Adrenal gland (tissue), 9 donors: ENCODE measurements at regions not wholly inside any gene's neighbourhood (a gene's known extent, or its start where the extent isn't known, plus 50 kb on each side); places are given as distances from the start of the nearest gene placed in this dataset.

Experiments
- DNase-seq, 7 donors: peaks; one replicate each; pipeline ENCODE4 v3.0.0-alpha.2; 2019 to 2020
- H3K27ac ChIP-seq, 5 donors: fragments of 200-600 bp; sonication (generic) in 4 of 5; 1 replicate in 3 of 5; 2 replicates in 2 of 5; pipeline versions ENCODE4 v1.5.1 to v1.8.0; 2016 to 2020; ENCODE audit warnings: mild to moderate bottlenecking in 1 of 5
- H3K27me3 ChIP-seq: fragments of 200-600 bp; 2 replicates; pipeline ENCODE4 v1.8.0; 2021
- H3K36me3 ChIP-seq, 2 donors: fragments of 200-600 bp; replicated peaks in 1 of 2; 1 replicate in 1 of 2; 2 replicates in 1 of 2; pipeline versions ENCODE4 v1.5.1 to v1.8.0; 2018 to 2022
- H3K4me1 ChIP-seq, 2 donors: fragments of 200-600 bp; replicated peaks in 1 of 2; 1 replicate in 1 of 2; 2 replicates in 1 of 2; pipeline versions ENCODE4 v1.5.1 to v1.8.0; 2018 to 2021
- H3K4me3 ChIP-seq, 4 donors: fragments of 200-600 bp; sonication (generic) in 3 of 4; one replicate each; pipeline ENCODE4 v1.5.1; 2016 to 2018
- H3K9me3 ChIP-seq, 3 donors: fragments of 200-600 bp; sonication (generic) in 1 of 3; replicated peaks in 1 of 3; 1 replicate in 2 of 3; 2 replicates in 1 of 3; pipeline versions ENCODE4 v1.5.1 to v1.8.0; 2016 to 2021
- CTCF ChIP-seq, 6 experiments: fragments of 450-650 bp in 4 of 6; fragments of 200-600 bp in 2 of 6; sonication (generic) in 1 of 6; IDR thresholded peaks; 1 replicate in 5 of 6; 2 replicates in 1 of 6; pipeline versions ENCODE4 v1.5.1 to v1.8.0; 2016 to 2021; ENCODE audit warnings: antibody characterized with exemption in 6 of 6, mild to moderate bottlenecking in 2 of 6, moderate library complexity in 1 of 6
- POLR2A ChIP-seq, 2 donors: fragments of 450-650 bp; IDR thresholded peaks; one replicate each; pipeline ENCODE4 v1.6.1; 2017; ENCODE audit warnings: antibody characterized with exemption in 2 of 2, mild to moderate bottlenecking in 2 of 2, moderate library complexity in 1 of 2
- WGBS, 4 donors: extraction: QIAGEN DNeasy Blood & Tissue Kit in 2 of 4; methylation state at CpG; one replicate each; pipeline versions ENCODE4 v1.1.5 to v1.1.7; 2013 to 2017; 5-methylcytosine and 5-hydroxymethylcytosine counted together
- intact Hi-C, 2 donors: fragments of 100-400 bp; cut with DNase I; formaldehyde crosslinking; loops; one replicate each; pipeline versions ENCODE4 v1.14.1 to v1.15.0; 2022 to 2023
- donor health status: healthy with polysubstance abuse.
- donor health status: Bipolar disorder and iron deficiency.
- donor health status: DM: yes; HTN: yes; CAD: no.
- donor health status: DM: no; HTN: no; CAD: no.
- donor health status: DM: no; HTN: no; CAD: no.

GRCh38 chr3:74301056-74301455 is 313.4 kb downstream of the CNTN3 start:
- TF ChIP-seq CTCF (IDR thresholded peaks at IDR 0.05) (no peak), POLR2A (IDR thresholded peaks at IDR 0.05) (no peak)

GRCh38 chr3:74295479-74295878 is 319.0 kb downstream of the CNTN3 start:
- H3K27me3 ChIP-seq: no peaks in the 10 kb centered on the region
- H3K9me3 ChIP-seq: no peaks in the 10 kb centered on the region
- intact Hi-C loops: no loop called here
- no peak overlapping the region for H3K4me3 ChIP-seq
- H3K36me3 ChIP-seq: no peaks in the 10 kb centered on the region
- no peak overlapping the region for H3K27ac ChIP-seq
- H3K4me1 ChIP-seq: no peaks in the 10 kb centered on the region
- WGBS, 4 donors: 83 to 89% (median 84%) methylated on average over 1 of the region's 1 CpG
- DNase-seq: no peak
- no peak for TF ChIP-seq CTCF (IDR thresholded peaks at IDR 0.05)
- TF ChIP-seq POLR2A (IDR thresholded peaks at IDR 0.05): no peak

More at GRCh38 chr3:74301056-74301455, 313.4 kb downstream of the CNTN3 start:
- H3K27me3 ChIP-seq: no peaks in the 10 kb centered on the region
- H3K4me3 ChIP-seq: no peak overlapping the region
- no peaks in the 10 kb centered on the region for H3K9me3 ChIP-seq
- H3K27ac ChIP-seq: no peak overlapping the region
- DNase-seq: no peak
- intact Hi-C loops: no loop called here
- H3K4me1 ChIP-seq: no peaks in the 10 kb centered on the region
- no peaks in the 10 kb centered on the region for H3K36me3 ChIP-seq

- intact Hi-C loops: no loop called here
- Histone ChIP-seq H3K4me1 (no peaks in the 10 kb centered on the region), H3K4me3 (no peak overlapping the region), H3K27ac (no peak overlapping the region), H3K27me3 (no peaks in the 10 kb centered on the region), H3K36me3 (no peaks in the 10 kb centered on the region), H3K9me3 (no peaks in the 10 kb centered on the region)
- no peak for TF ChIP-seq POLR2A (IDR thresholded peaks at IDR 0.05)
- TF ChIP-seq CTCF (IDR thresholded peaks at IDR 0.05): no peak
- no peak for DNase-seq
- 39 to 52% (median 44%) methylated on average over 2 of the region's 2 CpGs for WGBS, 4 donors
Measured at GRCh38 chr3:74288761-74289160, 325.7 kb downstream of the CNTN3 start.

GRCh38 chr3:74287557-74287956 is 326.9 kb downstream of the CNTN3 start:
- H3K27me3 ChIP-seq: no peaks in the 10 kb centered on the region
- DNase-seq: no peak
- no peak overlapping the region for H3K27ac ChIP-seq
- no peak overlapping the region for H3K4me3 ChIP-seq
- TF ChIP-seq POLR2A (IDR thresholded peaks at IDR 0.05): no peak
- TF ChIP-seq CTCF (IDR thresholded peaks at IDR 0.05): no peak
- no peaks in the 10 kb centered on the region for H3K9me3 ChIP-seq
- no peaks in the 10 kb centered on the region for H3K36me3 ChIP-seq
- intact Hi-C loops: no loop called here
- H3K4me1 ChIP-seq: no peaks in the 10 kb centered on the region
- WGBS, 4 donors: 47 to 67% (median 61%) methylated on average over 1 of the region's 1 CpG
